GM12878 (cell line): ENCODE measurements at regions not wholly inside any gene's neighbourhood (a gene's known extent, or its start where the extent isn't known, plus 50 kb on each side); places are given as distances from the start of the nearest gene placed in this dataset.
"Not testable (repeated sequence)": the region's sequence is repeated elsewhere in the genome, so short reads cannot be mapped to it uniquely, and the experiment has no call there.

ENCODE experiments used
- ATF2 ChIP-seq: IDR thresholded peaks from 2 replicates; pipeline ENCODE4 v1.6.1; 2012; ENCODE audit warnings: low read length, inconsistent platforms
- BCL11A ChIP-seq: IDR thresholded peaks from 2 replicates; pipeline ENCODE4 v1.6.1; 2011; ENCODE audit warnings: low read depth, low read length
- EGR1 ChIP-seq, 2 experiments: IDR thresholded peaks; 1 replicate in 1 of 2; 2 replicates in 1 of 2; pipeline ENCODE4 v1.6.1; 2011 to 2012; ENCODE audit warnings: low read depth in 2 of 2, low read length in 2 of 2, borderline replicate concordance in 1 of 2, mild to moderate bottlenecking in 1 of 2, moderate library complexity in 1 of 2
- EP300 ChIP-seq, 2 experiments: fragments of 150-350 bp in 1 of 2; IDR thresholded peaks; 2 replicates each; pipeline ENCODE4 v1.6.1; 2011 to 2012; ENCODE audit warnings: low read depth in 2 of 2, low read length in 2 of 2, borderline replicate concordance in 1 of 2, improper control_type of control experiment in 1 of 2, inconsistent platforms in 1 of 2; ENCODE audit not compliant: control insufficient read depth in 1 of 2
- ESRRA ChIP-seq: IDR thresholded peaks from 2 replicates; pipeline ENCODE4 v1.6.1; 2012; ENCODE audit warnings: mild to moderate bottlenecking, low read length, improper control_type of control experiment
- HDAC6 ChIP-seq: fragments of 200-600 bp; sonication (generic); IDR thresholded peaks from one replicate; pipeline ENCODE4 v1.8.0; 2017; ENCODE audit warnings: antibody characterized with exemption; ENCODE audit not compliant: unreplicated experiment
- KAT2A ChIP-seq: conservative IDR thresholded peaks from 2 replicates; pipeline ENCODE4 v1.6.1; 2011; ENCODE audit warnings: low read depth, low read length; ENCODE audit not compliant: control insufficient read depth
- NFYA ChIP-seq: IDR thresholded peaks from 2 replicates; pipeline ENCODE4 v1.6.1; 2011; ENCODE audit warnings: low read depth, mild to moderate bottlenecking, low read length, improper control_type of control experiment, borderline replicate concordance
- RBBP5 ChIP-seq: fragments of 200-600 bp; sonication (generic); conservative IDR thresholded peaks from 2 replicates; pipeline ENCODE4 v1.6.1; 2016
- RFX5 ChIP-seq: IDR thresholded peaks from 2 replicates; pipeline ENCODE4 v1.6.1; 2011; ENCODE audit warnings: low read depth, low read length, improper control_type of control experiment
- USF2 ChIP-seq: IDR thresholded peaks from 2 replicates; pipeline ENCODE4 v1.6.1; 2011; ENCODE audit warnings: low read depth, low read length, improper control_type of control experiment, borderline replicate concordance
- TF ChIP-seq, protein P1 (sequence below), 3 experiments: IDR thresholded peaks in 2 of 3; conservative IDR thresholded peaks in 1 of 3; 2 replicates each; pipeline ENCODE4 v1.5.1; 2011; ENCODE audit warnings: low read depth in 3 of 3, low read length in 3 of 3, mild to moderate bottlenecking in 3 of 3, control low read depth in 2 of 3, moderate library complexity in 2 of 3, inconsistent platforms in 1 of 3, mixed read lengths in 1 of 3; ENCODE audit not compliant: control insufficient read depth in 2 of 3, insufficient read depth in 1 of 3; ENCODE audit errors: extremely low read depth in 1 of 3
- TF ChIP-seq, protein P2 (sequence below): fragments of 450-650 bp; IDR thresholded peaks from 2 replicates; pipeline ENCODE4 v1.6.1; 2017; ENCODE audit warnings: mild to moderate bottlenecking

DNA sequence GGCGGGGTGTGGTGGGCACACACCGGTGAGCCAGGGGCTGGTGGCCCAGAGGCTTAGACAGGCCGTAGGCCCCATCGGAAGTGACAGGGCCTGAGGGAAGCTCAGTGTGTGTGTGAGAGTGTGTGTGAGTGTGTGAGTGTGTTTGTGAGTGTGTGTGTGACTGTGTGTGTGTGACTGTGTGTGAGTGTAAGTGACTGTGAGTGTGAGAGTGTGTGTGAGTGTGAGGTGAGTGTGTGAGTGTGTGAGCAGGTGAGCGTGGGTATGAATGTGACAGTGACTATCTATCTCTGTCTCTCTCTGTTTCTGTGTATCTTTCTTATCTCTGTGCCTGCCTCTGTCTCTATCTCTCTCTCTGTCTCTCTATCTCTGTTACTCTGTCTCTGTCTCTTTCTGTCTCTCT, 171.6 kb downstream of the TMEM121 start:
- TF ChIP-seq KAT2A; RFX5; BCL11A; RBBP5; EGR1 (IDR thresholded peaks at IDR 0.05; ENCODE audit: borderline replicate concordance in 1 of 2, low read depth in 2 of 2, low read length in 2 of 2); NFYA; ESRRA; USF2; ATF2; EP300 (IDR thresholded peaks at IDR 0.05; ENCODE audit: borderline replicate concordance in 1 of 2, control insufficient read depth in 1 of 2, low read depth in 2 of 2, low read length in 2 of 2); HDAC6: not testable (repeated sequence)
- TF ChIP-seq, protein P1, sequence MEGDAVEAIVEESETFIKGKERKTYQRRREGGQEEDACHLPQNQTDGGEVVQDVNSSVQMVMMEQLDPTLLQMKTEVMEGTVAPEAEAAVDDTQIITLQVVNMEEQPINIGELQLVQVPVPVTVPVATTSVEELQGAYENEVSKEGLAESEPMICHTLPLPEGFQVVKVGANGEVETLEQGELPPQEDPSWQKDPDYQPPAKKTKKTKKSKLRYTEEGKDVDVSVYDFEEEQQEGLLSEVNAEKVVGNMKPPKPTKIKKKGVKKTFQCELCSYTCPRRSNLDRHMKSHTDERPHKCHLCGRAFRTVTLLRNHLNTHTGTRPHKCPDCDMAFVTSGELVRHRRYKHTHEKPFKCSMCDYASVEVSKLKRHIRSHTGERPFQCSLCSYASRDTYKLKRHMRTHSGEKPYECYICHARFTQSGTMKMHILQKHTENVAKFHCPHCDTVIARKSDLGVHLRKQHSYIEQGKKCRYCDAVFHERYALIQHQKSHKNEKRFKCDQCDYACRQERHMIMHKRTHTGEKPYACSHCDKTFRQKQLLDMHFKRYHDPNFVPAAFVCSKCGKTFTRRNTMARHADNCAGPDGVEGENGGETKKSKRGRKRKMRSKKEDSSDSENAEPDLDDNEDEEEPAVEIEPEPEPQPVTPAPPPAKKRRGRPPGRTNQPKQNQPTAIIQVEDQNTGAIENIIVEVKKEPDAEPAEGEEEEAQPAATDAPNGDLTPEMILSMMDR (IDR thresholded peaks at IDR 0.05 in 2 of 3, conservative IDR thresholded peaks at IDR 0.05 in 1 of 3; ENCODE audit: control insufficient read depth in 2 of 3, extremely low read depth in 1 of 3, insufficient read depth in 1 of 3, low read depth in 3 of 3, low read length in 3 of 3), result not testable (repeated sequence)
- TF ChIP-seq, protein P2, sequence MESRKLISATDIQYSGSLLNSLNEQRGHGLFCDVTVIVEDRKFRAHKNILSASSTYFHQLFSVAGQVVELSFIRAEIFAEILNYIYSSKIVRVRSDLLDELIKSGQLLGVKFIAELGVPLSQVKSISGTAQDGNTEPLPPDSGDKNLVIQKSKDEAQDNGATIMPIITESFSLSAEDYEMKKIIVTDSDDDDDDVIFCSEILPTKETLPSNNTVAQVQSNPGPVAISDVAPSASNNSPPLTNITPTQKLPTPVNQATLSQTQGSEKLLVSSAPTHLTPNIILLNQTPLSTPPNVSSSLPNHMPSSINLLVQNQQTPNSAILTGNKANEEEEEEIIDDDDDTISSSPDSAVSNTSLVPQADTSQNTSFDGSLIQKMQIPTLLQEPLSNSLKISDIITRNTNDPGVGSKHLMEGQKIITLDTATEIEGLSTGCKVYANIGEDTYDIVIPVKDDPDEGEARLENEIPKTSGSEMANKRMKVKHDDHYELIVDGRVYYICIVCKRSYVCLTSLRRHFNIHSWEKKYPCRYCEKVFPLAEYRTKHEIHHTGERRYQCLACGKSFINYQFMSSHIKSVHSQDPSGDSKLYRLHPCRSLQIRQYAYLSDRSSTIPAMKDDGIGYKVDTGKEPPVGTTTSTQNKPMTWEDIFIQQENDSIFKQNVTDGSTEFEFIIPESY, result not testable (repeated sequence)
